ENCODE measurements at regions not wholly inside any gene's neighbourhood (a gene's known extent, or its start where the extent isn't known, plus 50 kb on each side); places are given as distances from the start of the nearest gene placed in this dataset.
"Not testable (repeated sequence)": the region's sequence is repeated elsewhere in the genome, so short reads cannot be mapped to it uniquely, and the experiment has no call there.

- Mint-ChIP-seq H3K27ac (no peak overlapping the region), H3K4me1 (no peaks in the 10 kb centered on the region), H3K4me3 (no peak overlapping the region), H3K27me3 (peaks cover 19% of the 10 kb centered on the region), H3K36me3 (no peaks in the 10 kb centered on the region), H3K9me3 (peaks cover 0 to 3% (median 0%) of the 10 kb centered on the region in 7 donors)
- Histone ChIP-seq H3K36me3 (ENCODE audit: control insufficient read depth, insufficient read depth, low read length) (no peaks in the 10 kb centered on the region), H3K27ac (ENCODE audit: insufficient read depth, low read length, poor library complexity, severe bottlenecking) (no peak overlapping the region), H3K9me3 (ENCODE audit: control insufficient read depth in 2 of 2, low read length in 2 of 2) (no peaks in the 10 kb centered on the region), H3K4me1 (ENCODE audit: control insufficient read depth, insufficient read depth, low read length, poor library complexity, severe bottlenecking) (no peaks in the 10 kb centered on the region), H3K4me3 (ENCODE audit: low read depth, low read length) (no peak overlapping the region), H3K27me3 (ENCODE audit: control insufficient read depth, insufficient read depth, low read length) (peaks cover 3% of the 10 kb centered on the region)
- no peak for DNase-seq
- ATAC-seq (ENCODE audit: low read depth in 2 of 2) = no peak
These were observed 72.9 kb downstream of the ZNF783 start for GRCh38 chr7:149334930-149335329.

- H3K27ac Mint-ChIP-seq = no peak overlapping the region
- H3K27me3 Mint-ChIP-seq = peaks cover 13% of the 10 kb centered on the region
- peaks cover 6 to 31% (median 15%) of the 10 kb centered on the region in 7 donors for H3K9me3 Mint-ChIP-seq
These were observed 86.9 kb downstream of the ZNF783 start for GRCh38 chr7:149348758-149349369.

GRCh38 chr7:149353739-149354504 lies 91.9 kb downstream of the ZNF783 start:
- no peak overlapping the region for H3K4me3 Mint-ChIP-seq
- no peak for ATAC-seq (ENCODE audit: low read depth in 2 of 2)

More at GRCh38 chr7:149348758-149349369, 86.9 kb downstream of the ZNF783 start:
- Histone ChIP-seq H3K27ac (ENCODE audit: insufficient read depth, low read length, poor library complexity, severe bottlenecking) (no peak overlapping the region), H3K4me1 (ENCODE audit: control insufficient read depth, insufficient read depth, low read length, poor library complexity, severe bottlenecking) (no peaks in the 10 kb centered on the region), H3K4me3 (ENCODE audit: low read depth, low read length) (no peak overlapping the region), H3K36me3 (ENCODE audit: control insufficient read depth, insufficient read depth, low read length) (no peaks in the 10 kb centered on the region), H3K9me3 (ENCODE audit: control insufficient read depth in 2 of 2, low read length in 2 of 2) (peaks cover 15 to 21% of the 10 kb centered on the region in 2 experiments), H3K27me3 (ENCODE audit: control insufficient read depth, insufficient read depth, low read length) (peaks cover 3% of the 10 kb centered on the region)
- Mint-ChIP-seq H3K36me3 (peaks cover 4% of the 10 kb centered on the region), H3K4me1 (no peaks in the 10 kb centered on the region), H3K4me3 (no peak overlapping the region)
- DNase-seq (no peak), ATAC-seq (ENCODE audit: low read depth in 2 of 2) (no peak)

GRCh38 chr7:149355035-149355389 lies 93.0 kb downstream of the ZNF783 start:
- not testable (repeated sequence) for H3K27me3 ChIP-seq (ENCODE audit: control insufficient read depth, insufficient read depth, low read length); H3K9me3 ChIP-seq (ENCODE audit: control insufficient read depth in 2 of 2, low read length in 2 of 2); H3K4me1 Mint-ChIP-seq; H3K4me3 Mint-ChIP-seq; H3K9me3 Mint-ChIP-seq; H3K27me3 Mint-ChIP-seq; H3K36me3 ChIP-seq (ENCODE audit: control insufficient read depth, insufficient read depth, low read length); H3K27ac ChIP-seq (ENCODE audit: insufficient read depth, low read length, poor library complexity, severe bottlenecking); ATAC-seq (ENCODE audit: low read depth in 2 of 2); H3K4me1 ChIP-seq (ENCODE audit: control insufficient read depth, insufficient read depth, low read length, poor library complexity, severe bottlenecking); DNase-seq; H3K4me3 ChIP-seq (ENCODE audit: low read depth, low read length); H3K36me3 Mint-ChIP-seq
- peak overlapping the region in 1 of 3 donors; percentile 52 for H3K27ac Mint-ChIP-seq

More at GRCh38 chr7:149353739-149354504, 91.9 kb downstream of the ZNF783 start:
- Mint-ChIP-seq H3K36me3 (no peaks in the 10 kb centered on the region), H3K27me3 (peaks cover 4% of the 10 kb centered on the region), H3K27ac (peak overlapping the region in 1 of 3 donors; percentile 5), H3K4me1 (no peaks in the 10 kb centered on the region), H3K9me3 (peaks cover 0 to 8% (median 4%) of the 10 kb centered on the region in 7 donors)
- Histone ChIP-seq H3K36me3 (ENCODE audit: control insufficient read depth, insufficient read depth, low read length) (no peaks in the 10 kb centered on the region), H3K27me3 (ENCODE audit: control insufficient read depth, insufficient read depth, low read length) (peaks cover 3% of the 10 kb centered on the region), H3K27ac (ENCODE audit: insufficient read depth, low read length, poor library complexity, severe bottlenecking) (no peak overlapping the region), H3K4me3 (ENCODE audit: low read depth, low read length) (no peak overlapping the region), H3K4me1 (ENCODE audit: control insufficient read depth, insufficient read depth, low read length, poor library complexity, severe bottlenecking) (no peaks in the 10 kb centered on the region), H3K9me3 (ENCODE audit: control insufficient read depth in 2 of 2, low read length in 2 of 2) (peaks cover 3 to 5% of the 10 kb centered on the region in 2 experiments)
- no peak for DNase-seq

- no peak overlapping the region for H3K27ac ChIP-seq (ENCODE audit: insufficient read depth, low read length, poor library complexity, severe bottlenecking)
- H3K9me3 Mint-ChIP-seq = peaks cover 0 to 9% (median 2%) of the 10 kb centered on the region in 7 donors
- no peak overlapping the region for H3K4me3 ChIP-seq (ENCODE audit: low read depth, low read length)
- H3K4me1 ChIP-seq (ENCODE audit: control insufficient read depth, insufficient read depth, low read length, poor library complexity, severe bottlenecking) = no peaks in the 10 kb centered on the region
- peaks cover 11% of the 10 kb centered on the region for H3K27me3 Mint-ChIP-seq
- H3K4me1 Mint-ChIP-seq = no peaks in the 10 kb centered on the region
- no peak overlapping the region for H3K4me3 Mint-ChIP-seq
- peaks cover 7% of the 10 kb centered on the region for H3K27me3 ChIP-seq (ENCODE audit: control insufficient read depth, insufficient read depth, low read length)
- no peak overlapping the region for H3K27ac Mint-ChIP-seq
- DNase-seq = no peak
- H3K36me3 ChIP-seq (ENCODE audit: control insufficient read depth, insufficient read depth, low read length) = no peaks in the 10 kb centered on the region
- peaks cover 0 to 2% of the 10 kb centered on the region in 2 experiments for H3K9me3 ChIP-seq (ENCODE audit: control insufficient read depth in 2 of 2, low read length in 2 of 2)
- no peak for ATAC-seq (ENCODE audit: low read depth in 2 of 2)
- H3K36me3 Mint-ChIP-seq = no peaks in the 10 kb centered on the region
These were observed 93.5 kb downstream of the ZNF783 start for GRCh38 chr7:149355390-149356048.

DNA sequence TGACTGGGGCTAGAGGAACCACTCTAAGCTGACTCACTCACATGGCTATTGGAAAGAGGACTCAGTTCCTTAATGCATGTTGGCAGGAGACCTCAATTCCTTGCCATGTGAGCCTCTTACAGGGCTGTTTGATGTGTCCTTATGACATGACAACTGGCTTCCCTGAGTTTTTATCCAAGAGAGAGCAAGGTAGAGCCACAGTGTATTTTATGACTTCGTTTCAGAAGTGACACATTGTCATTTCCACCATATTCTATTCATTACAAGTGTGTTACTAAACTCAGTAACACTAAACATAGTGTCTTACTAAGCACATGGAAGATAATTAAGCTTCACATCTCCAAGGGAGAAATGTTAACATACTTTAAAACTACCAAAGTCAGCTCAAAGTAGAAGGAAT lies 98.2 kb downstream of the ZNF777 start:
- Histone ChIP-seq H3K27ac (ENCODE audit: insufficient read depth, low read length, poor library complexity, severe bottlenecking) (no peak overlapping the region), H3K4me3 (ENCODE audit: low read depth, low read length) (no peak overlapping the region), H3K27me3 (ENCODE audit: control insufficient read depth, insufficient read depth, low read length) (peaks cover 10% of the 10 kb centered on the region), H3K36me3 (ENCODE audit: control insufficient read depth, insufficient read depth, low read length) (no peaks in the 10 kb centered on the region), H3K9me3 (ENCODE audit: control insufficient read depth in 2 of 2, low read length in 2 of 2) (peaks cover 4 to 16% of the 10 kb centered on the region in 2 experiments), H3K4me1 (ENCODE audit: control insufficient read depth, insufficient read depth, low read length, poor library complexity, severe bottlenecking) (no peaks in the 10 kb centered on the region)
- ATAC-seq (ENCODE audit: low read depth in 2 of 2) (no peak), DNase-seq (no peak)
- Mint-ChIP-seq H3K27me3 (peaks cover 14% of the 10 kb centered on the region), H3K27ac (no peak overlapping the region), H3K9me3 (peaks cover 0 to 20% (median 6%) of the 10 kb centered on the region in 7 donors), H3K4me3 (no peak overlapping the region), H3K36me3 (no peaks in the 10 kb centered on the region), H3K4me1 (no peaks in the 10 kb centered on the region)

- DNase-seq (no peak), ATAC-seq (ENCODE audit: low read depth in 2 of 2) (no peak)
- no peaks in the 10 kb centered on the region for H3K4me1 ChIP-seq (ENCODE audit: control insufficient read depth, insufficient read depth, low read length, poor library complexity, severe bottlenecking)
- Mint-ChIP-seq H3K4me3 (no peak overlapping the region), H3K4me1 (no peaks in the 10 kb centered on the region), H3K27me3 (peaks cover 4% of the 10 kb centered on the region), H3K9me3 (peaks cover 1 to 18% (median 7%) of the 10 kb centered on the region in 7 donors), H3K27ac (no peak overlapping the region), H3K36me3 (peaks cover 3% of the 10 kb centered on the region)
- peaks cover 5% of the 10 kb centered on the region for H3K27me3 ChIP-seq (ENCODE audit: control insufficient read depth, insufficient read depth, low read length)
- H3K27ac ChIP-seq (ENCODE audit: insufficient read depth, low read length, poor library complexity, severe bottlenecking) = no peak overlapping the region
- H3K4me3 ChIP-seq (ENCODE audit: low read depth, low read length) = no peak overlapping the region
- peaks cover 2 to 17% of the 10 kb centered on the region in 2 experiments for H3K9me3 ChIP-seq (ENCODE audit: control insufficient read depth in 2 of 2, low read length in 2 of 2)
- H3K36me3 ChIP-seq (ENCODE audit: control insufficient read depth, insufficient read depth, low read length) = no peaks in the 10 kb centered on the region
These were observed 93.3 kb downstream of the ZNF777 start for GRCh38 chr7:149367418-149368180.

All from CD4-positive, CD25-positive, alpha-beta regulatory T cell (primary cell).